Adrenal gland (tissue), 5 donors: ENCODE measurements at regions not wholly inside any gene's neighbourhood (a gene's known extent, or its start where the extent isn't known, plus 50 kb on each side); places are given as distances from the start of the nearest gene placed in this dataset.

Experiments
- POLR2A ChIP-seq, 2 donors: fragments of 450-650 bp; IDR thresholded peaks; one replicate each; pipeline ENCODE4 v1.6.1; 2017; ENCODE audit warnings: antibody characterized with exemption in 2 of 2, mild to moderate bottlenecking in 2 of 2, moderate library complexity in 1 of 2
- TF ChIP-seq, protein P1 (sequence below), 6 experiments: fragments of 450-650 bp in 4 of 6; fragments of 200-600 bp in 2 of 6; sonication (generic) in 1 of 6; IDR thresholded peaks; 1 replicate in 5 of 6; 2 replicates in 1 of 6; pipeline versions ENCODE4 v1.5.1 to v1.8.0; 2016 to 2021; ENCODE audit warnings: antibody characterized with exemption in 6 of 6, mild to moderate bottlenecking in 2 of 6, moderate library complexity in 1 of 6
- donor health status: DM: no; HTN: no; CAD: no.

DNA sequence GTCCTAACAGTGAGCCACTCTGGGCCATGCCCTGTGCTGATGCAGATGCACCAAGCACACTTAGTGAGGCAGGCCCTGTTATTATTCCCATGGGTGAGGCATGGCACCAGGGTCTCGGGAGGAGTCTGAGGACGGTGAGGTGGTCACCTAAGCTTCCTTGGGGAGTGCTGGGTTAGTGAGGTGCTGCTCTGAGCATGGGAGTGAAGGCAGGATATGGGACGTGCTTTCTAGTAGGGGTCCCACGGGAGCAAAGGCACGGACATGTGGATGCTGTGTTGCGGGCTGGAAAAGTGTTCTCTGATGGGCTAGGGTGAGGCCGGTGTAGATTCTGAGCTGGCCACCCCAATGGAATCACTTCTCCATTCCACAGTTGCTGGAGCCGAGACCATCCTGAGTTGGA is 77.5 kb upstream of the CSF3R start:
- TF ChIP-seq, protein P1, sequence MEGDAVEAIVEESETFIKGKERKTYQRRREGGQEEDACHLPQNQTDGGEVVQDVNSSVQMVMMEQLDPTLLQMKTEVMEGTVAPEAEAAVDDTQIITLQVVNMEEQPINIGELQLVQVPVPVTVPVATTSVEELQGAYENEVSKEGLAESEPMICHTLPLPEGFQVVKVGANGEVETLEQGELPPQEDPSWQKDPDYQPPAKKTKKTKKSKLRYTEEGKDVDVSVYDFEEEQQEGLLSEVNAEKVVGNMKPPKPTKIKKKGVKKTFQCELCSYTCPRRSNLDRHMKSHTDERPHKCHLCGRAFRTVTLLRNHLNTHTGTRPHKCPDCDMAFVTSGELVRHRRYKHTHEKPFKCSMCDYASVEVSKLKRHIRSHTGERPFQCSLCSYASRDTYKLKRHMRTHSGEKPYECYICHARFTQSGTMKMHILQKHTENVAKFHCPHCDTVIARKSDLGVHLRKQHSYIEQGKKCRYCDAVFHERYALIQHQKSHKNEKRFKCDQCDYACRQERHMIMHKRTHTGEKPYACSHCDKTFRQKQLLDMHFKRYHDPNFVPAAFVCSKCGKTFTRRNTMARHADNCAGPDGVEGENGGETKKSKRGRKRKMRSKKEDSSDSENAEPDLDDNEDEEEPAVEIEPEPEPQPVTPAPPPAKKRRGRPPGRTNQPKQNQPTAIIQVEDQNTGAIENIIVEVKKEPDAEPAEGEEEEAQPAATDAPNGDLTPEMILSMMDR (IDR thresholded peaks at IDR 0.05): no peak
- no peak for TF ChIP-seq POLR2A (IDR thresholded peaks at IDR 0.05)
